Sigmoid colon (tissue), 4 donors: ENCODE measurements at regions not wholly inside any gene's neighbourhood (a gene's known extent, or its start where the extent isn't known, plus 50 kb on each side); places are given as distances from the start of the nearest gene placed in this dataset.

ENCODE experiments used
- CTCF ChIP-seq, 4 experiments: fragments of 450-650 bp in 3 of 4; fragments of 200-600 bp in 1 of 4; IDR thresholded peaks; one replicate each; pipeline ENCODE4 v1.5.1; 2016 to 2019; ENCODE audit warnings: antibody characterized with exemption in 4 of 4, mild to moderate bottlenecking in 3 of 4, moderate library complexity in 2 of 4
- POLR2AphosphoS5 ChIP-seq, 4 donors: sonication (generic); formaldehyde crosslinking; IDR thresholded peaks; one replicate each; pipeline ENCODE4 v1.6.1; 2017; ENCODE audit warnings: antibody characterized with exemption in 4 of 4

- TF ChIP-seq CTCF (IDR thresholded peaks at IDR 0.05) (no peak), POLR2AphosphoS5 (IDR thresholded peaks at IDR 0.05) (no peak)
These were observed 120.0 kb upstream of the FHL2 start for GRCh38 chr2:105518897-105519296.
